Endodermal cell (in vitro differentiated cells): ENCODE measurements at regions not wholly inside any gene's neighbourhood (a gene's known extent, or its start where the extent isn't known, plus 50 kb on each side); places are given as distances from the start of the nearest gene placed in this dataset.

Experiments
- DNase-seq: peaks from one replicate; pipeline ENCODE4 v3.0.0-alpha.2; 2017
- H3K27ac ChIP-seq: 2 replicates; pipeline ENCODE4 v1.5.1; 2013; ENCODE audit warnings: mild to moderate bottlenecking, low read depth, low read length, moderate library complexity
- H3K27me3 ChIP-seq: 2 replicates; pipeline ENCODE4 v1.6.1; 2013; ENCODE audit warnings: mild to moderate bottlenecking, low read length, moderate library complexity; ENCODE audit not compliant: insufficient read depth, control insufficient read depth, poor library complexity, severe bottlenecking
- H3K36me3 ChIP-seq: 2 replicates; pipeline ENCODE4 v1.7.0; 2013; ENCODE audit warnings: mild to moderate bottlenecking, low read length, moderate library complexity; ENCODE audit not compliant: control insufficient read depth, insufficient read depth
- H3K4me1 ChIP-seq: one replicate; pipeline ENCODE4 v1.7.0; 2013; ENCODE audit warnings: low read length; ENCODE audit not compliant: control insufficient read depth, insufficient read depth
- H3K4me3 ChIP-seq: 2 replicates; pipeline ENCODE4 v1.5.1; 2013; ENCODE audit warnings: mild to moderate bottlenecking, low read length, moderate library complexity
- H3K9ac ChIP-seq: 2 replicates; pipeline ENCODE4 v1.6.1; 2013; ENCODE audit warnings: mild to moderate bottlenecking, low read length, moderate library complexity; ENCODE audit not compliant: poor library complexity, severe bottlenecking; ENCODE audit errors: extremely low read depth
- H3K9me3 ChIP-seq: 2 replicates; pipeline ENCODE4 v1.6.1; 2013; ENCODE audit warnings: mild to moderate bottlenecking, low read length, moderate library complexity; ENCODE audit not compliant: control insufficient read depth
- H3K27ac Mint-ChIP-seq: 2 replicates; pipeline ENCODE4 v1.8.0; 2020; ENCODE audit warnings: mixed read lengths
- H3K27me3 Mint-ChIP-seq: 2 replicates; pipeline ENCODE4 v1.8.0; 2021; ENCODE audit warnings: mild to moderate bottlenecking, mixed read lengths; ENCODE audit not compliant: insufficient read depth
- H3K36me3 Mint-ChIP-seq: 2 replicates; pipeline ENCODE4 v1.8.0; 2020; ENCODE audit warnings: low read depth, mixed read lengths
- H3K4me1 Mint-ChIP-seq: 2 replicates; pipeline ENCODE4 v1.8.0; 2020; ENCODE audit warnings: mixed read lengths
- H3K4me3 Mint-ChIP-seq: 2 replicates; pipeline ENCODE4 v1.8.0; 2020; ENCODE audit warnings: mild to moderate bottlenecking, moderate library complexity, mixed read lengths
- H3K9me3 Mint-ChIP-seq: 2 replicates; pipeline ENCODE4 v1.8.0; 2020; ENCODE audit warnings: mild to moderate bottlenecking, mixed read lengths
- CTCF ChIP-seq: fragments of 200-600 bp; sonication (generic); conservative IDR thresholded peaks from 2 replicates; pipeline ENCODE4 v1.5.0; 2021; ENCODE audit warnings: antibody characterized with exemption, mild to moderate bottlenecking
- WGBS, 2 experiments: methylation state at CpG; one replicate each; pipeline versions ENCODE4 v1.1.5 to v1.1.7; 2013; ENCODE audit warnings: missing lambda C conversion rate in 2 of 2, mixed read lengths in 1 of 2; ENCODE audit not compliant: insufficient coverage in 1 of 2, insufficient read length in 1 of 2; 5-methylcytosine and 5-hydroxymethylcytosine counted together

- no peak overlapping the region for H3K4me3 Mint-ChIP-seq
- Histone ChIP-seq H3K27ac (no peak overlapping the region), H3K27me3 (no peaks in the 10 kb centered on the region), H3K36me3 (no peaks in the 10 kb centered on the region), H3K9ac (no peak overlapping the region), H3K4me3 (no peak overlapping the region), H3K4me1 (no peaks in the 10 kb centered on the region), H3K9me3 (peaks cover 7% of the 10 kb centered on the region)
- no peak for DNase-seq
- no peak overlapping the region for H3K27ac Mint-ChIP-seq
- peaks cover 3% of the 10 kb centered on the region for H3K9me3 Mint-ChIP-seq
- H3K4me1 Mint-ChIP-seq, result no peaks in the 10 kb centered on the region
- H3K36me3 Mint-ChIP-seq, result no peaks in the 10 kb centered on the region
- TF ChIP-seq CTCF, result no peak
- 92% methylated on average over 1 of the region's 1 CpG; no CpG with 5 or more reads in 1 of the 2 experiments for WGBS, 2 experiments
- no peaks in the 10 kb centered on the region for H3K27me3 Mint-ChIP-seq
Measured at GRCh38 chr5:93184041-93184440, 397.0 kb downstream of the NR2F1-AS1 start.

DNA sequence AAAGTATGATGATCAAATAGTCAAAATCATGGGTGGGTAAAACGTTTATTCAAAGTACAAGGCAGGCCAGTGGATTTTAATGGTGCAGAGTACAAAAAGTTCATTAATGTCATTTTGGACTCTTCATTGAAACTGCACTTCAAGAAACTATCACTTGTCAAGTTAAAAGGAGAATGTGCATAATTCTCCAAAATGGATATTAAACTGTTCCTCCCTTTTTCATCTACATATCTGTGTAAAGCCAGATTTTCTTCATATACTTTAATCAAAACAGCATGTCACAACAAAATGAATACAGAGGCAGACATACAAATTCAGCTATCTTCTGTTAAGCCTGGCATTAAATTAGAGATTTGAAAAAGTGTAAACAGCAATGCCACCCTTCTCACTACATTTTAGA is 401.6 kb downstream of the NR2F1-AS1 start:
- Histone ChIP-seq H3K9me3 (peaks cover 7% of the 10 kb centered on the region), H3K4me1 (no peaks in the 10 kb centered on the region), H3K27me3 (no peaks in the 10 kb centered on the region), H3K4me3 (no peak overlapping the region), H3K9ac (no peak overlapping the region), H3K27ac (no peak overlapping the region), H3K36me3 (no peaks in the 10 kb centered on the region)
- H3K9me3 Mint-ChIP-seq, result peaks cover 3% of the 10 kb centered on the region
- 83 to 100% methylated on average over 1 of the region's 1 CpG for WGBS, 2 experiments
- DNase-seq, result no peak
- H3K4me1 Mint-ChIP-seq, result no peaks in the 10 kb centered on the region
- H3K27me3 Mint-ChIP-seq, result no peaks in the 10 kb centered on the region
- no peak overlapping the region for H3K27ac Mint-ChIP-seq
- TF ChIP-seq CTCF, result no peak
- H3K36me3 Mint-ChIP-seq, result no peaks in the 10 kb centered on the region
- no peak overlapping the region for H3K4me3 Mint-ChIP-seq

DNA sequence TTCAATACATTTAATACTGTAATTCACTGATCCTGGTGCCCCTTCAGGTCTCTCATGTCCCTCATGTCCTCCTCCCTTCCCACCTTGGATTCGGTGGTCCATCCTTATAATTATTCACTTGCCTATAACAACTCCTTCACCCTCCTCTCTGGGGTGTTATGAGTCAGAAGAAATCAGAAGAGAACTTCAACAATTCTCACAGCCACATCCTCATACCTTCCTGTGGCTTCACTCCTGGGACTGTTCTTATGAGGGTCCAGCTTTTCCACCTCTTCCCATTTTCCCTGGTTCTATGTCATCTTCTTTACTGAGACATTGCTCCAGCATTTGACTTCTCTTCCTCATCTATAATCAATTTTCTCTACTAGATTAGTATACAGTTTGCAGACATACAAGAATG is 406.1 kb downstream of the NR2F1-AS1 start:
- Mint-ChIP-seq H3K4me3 (no peak overlapping the region), H3K9me3 (peaks cover 25% of the 10 kb centered on the region), H3K4me1 (no peaks in the 10 kb centered on the region), H3K27me3 (no peaks in the 10 kb centered on the region), H3K27ac (no peak overlapping the region), H3K36me3 (no peaks in the 10 kb centered on the region)
- DNase-seq, result no peak
- Histone ChIP-seq H3K9ac (no peak overlapping the region), H3K4me1 (no peaks in the 10 kb centered on the region), H3K9me3 (peaks cover 6% of the 10 kb centered on the region), H3K36me3 (no peaks in the 10 kb centered on the region), H3K4me3 (no peak overlapping the region), H3K27me3 (no peaks in the 10 kb centered on the region), H3K27ac (no peak overlapping the region)
- no peak for TF ChIP-seq CTCF
- 78% methylated on average over 1 of the region's 1 CpG; no CpG with 5 or more reads in 1 of the 2 experiments for WGBS, 2 experiments
